H1 (cell line): ENCODE measurements at regions not wholly inside any gene's neighbourhood (a gene's known extent, or its start where the extent isn't known, plus 50 kb on each side); places are given as distances from the start of the nearest gene placed in this dataset.

ENCODE experiments used
- ATF2 ChIP-seq: IDR thresholded peaks from 2 replicates; pipeline ENCODE4 v1.6.1; 2012; ENCODE audit warnings: low read length, inconsistent platforms
- CHD1 ChIP-seq: IDR thresholded peaks from 2 replicates; pipeline ENCODE4 v1.6.1; 2012; ENCODE audit warnings: low read depth, low read length, improper control_type of control experiment
- CHD7 ChIP-seq: fragments of 300-600 bp; sonication (generic); IDR thresholded peaks from 2 replicates; pipeline ENCODE4 v1.7.1; 2012; ENCODE audit warnings: low read length, moderate library complexity, mild to moderate bottlenecking, inconsistent platforms; ENCODE audit not compliant: insufficient replicate concordance
- FOSL1 ChIP-seq: IDR thresholded peaks from 2 replicates; pipeline ENCODE4 v1.6.1; 2011; ENCODE audit warnings: mild to moderate bottlenecking, low read depth, low read length, moderate library complexity; ENCODE audit not compliant: insufficient read depth
- JUND ChIP-seq: IDR thresholded peaks from 2 replicates; pipeline ENCODE4 v1.6.1; 2011; ENCODE audit warnings: mild to moderate bottlenecking, improper control_type of control experiment, low read length
- POLR2AphosphoS5 ChIP-seq: IDR thresholded peaks from 2 replicates; pipeline ENCODE4 v1.6.1; 2011; ENCODE audit warnings: low read depth, low read length
- RFX5 ChIP-seq: IDR thresholded peaks from 2 replicates; pipeline ENCODE4 v1.6.1; 2011; ENCODE audit warnings: low read depth, low read length, improper control_type of control experiment, borderline replicate concordance
- SIRT6 ChIP-seq: IDR thresholded peaks from one replicate; pipeline ENCODE4 v1.7.1; 2012; ENCODE audit warnings: low read length, inconsistent platforms
- TAF7 ChIP-seq: optimal IDR thresholded peaks from 2 replicates; pipeline ENCODE3; 2011; ENCODE audit warnings: low read depth, mild to moderate bottlenecking, inconsistent platforms, low read length, moderate library complexity, borderline replicate concordance
- YY1 ChIP-seq: IDR thresholded peaks from 2 replicates; pipeline ENCODE4 v1.6.1; 2011; ENCODE audit warnings: low read depth, mild to moderate bottlenecking, low read length
- ZNF274 ChIP-seq: IDR thresholded peaks from 2 replicates; pipeline ENCODE4 v1.7.0; 2012; ENCODE audit warnings: low read length, borderline replicate concordance; ENCODE audit errors: extremely low read depth

GRCh38 chr12:43216490-43216889, 335.5 kb downstream of the ADAMTS20 start (continued):
- TF ChIP-seq CHD7 (no peak), POLR2AphosphoS5 (no peak), JUND (no peak), TAF7 (no peak), FOSL1 (no peak), YY1 (no peak), ZNF274 (no peak), ATF2 (no peak), RFX5 (no peak), SIRT6 (no peak), CHD1 (no peak)
